ENCODE measurements at regions not wholly inside any gene's neighbourhood (a gene's known extent, or its start where the extent isn't known, plus 50 kb on each side); places are given as distances from the start of the nearest gene placed in this dataset.

GRCh38 chr17:34095106-34095505, 160.0 kb upstream of the CCL2 start:
- in situ Hi-C loops (cut with HindIII; ENCODE audit: low pct_unique_long_range_greater_than_20kb, low sequenced_read_pairs) = no loop called here
- no peak for DNase-seq (ENCODE audit: low read depth, low spot score)

- DNase-seq (ENCODE audit: low read depth, low spot score) = peak; percentile 44
- in situ Hi-C loops (cut with HindIII; ENCODE audit: low pct_unique_long_range_greater_than_20kb, low sequenced_read_pairs) = no loop called here
Measured at GRCh38 chr17:34098699-34099098, 156.4 kb upstream of the CCL2 start.

- in situ Hi-C loops (cut with HindIII; ENCODE audit: low pct_unique_long_range_greater_than_20kb, low sequenced_read_pairs) = no loop called here
- no peak for DNase-seq (ENCODE audit: low read depth, low spot score)
Measured at GRCh38 chr17:34099859-34100515, 155.1 kb upstream of the CCL2 start.

GRCh38 chr17:34107019-34107418, 148.1 kb upstream of the CCL2 start:
- in situ Hi-C loops (cut with HindIII; ENCODE audit: low pct_unique_long_range_greater_than_20kb, low sequenced_read_pairs) = no loop called here
- no peak for DNase-seq (ENCODE audit: low read depth, low spot score)

- DNase-seq (ENCODE audit: low read depth, low spot score) = no peak
- in situ Hi-C loops (cut with HindIII; ENCODE audit: low pct_unique_long_range_greater_than_20kb, low sequenced_read_pairs) = no loop called here
Measured at GRCh38 chr17:34110315-34110714, 144.8 kb upstream of the CCL2 start.

GRCh38 chr17:34113089-34113488, 142.0 kb upstream of the CCL2 start:
- DNase-seq (ENCODE audit: low read depth, low spot score) = no peak
- in situ Hi-C loops (cut with HindIII; ENCODE audit: low pct_unique_long_range_greater_than_20kb, low sequenced_read_pairs) = no loop called here

GRCh38 chr17:34114174-34114573, 140.9 kb upstream of the CCL2 start:
- in situ Hi-C loops (cut with HindIII; ENCODE audit: low pct_unique_long_range_greater_than_20kb, low sequenced_read_pairs) = no loop called here
- DNase-seq (ENCODE audit: low read depth, low spot score) = no peak

- in situ Hi-C loops (cut with HindIII; ENCODE audit: low pct_unique_long_range_greater_than_20kb, low sequenced_read_pairs) = no loop called here
- DNase-seq (ENCODE audit: low read depth, low spot score) = no peak
Measured at GRCh38 chr17:34116306-34116705, 138.8 kb upstream of the CCL2 start.

GRCh38 chr17:34117332-34117731, 137.8 kb upstream of the CCL2 start:
- no peak for DNase-seq (ENCODE audit: low read depth, low spot score)
- in situ Hi-C loops (cut with HindIII; ENCODE audit: low pct_unique_long_range_greater_than_20kb, low sequenced_read_pairs) = no loop called here

- in situ Hi-C loops (cut with HindIII; ENCODE audit: low pct_unique_long_range_greater_than_20kb, low sequenced_read_pairs) = no loop called here
- no peak for DNase-seq (ENCODE audit: low read depth, low spot score)
Measured at GRCh38 chr17:34117811-34118210, 137.3 kb upstream of the CCL2 start.

- in situ Hi-C loops (cut with HindIII; ENCODE audit: low pct_unique_long_range_greater_than_20kb, low sequenced_read_pairs) = no loop called here
- no peak for DNase-seq (ENCODE audit: low read depth, low spot score)
Measured at GRCh38 chr17:34118564-34118963, 136.5 kb upstream of the CCL2 start.

- DNase-seq (ENCODE audit: low read depth, low spot score) = no peak
- in situ Hi-C loops (cut with HindIII; ENCODE audit: low pct_unique_long_range_greater_than_20kb, low sequenced_read_pairs) = no loop called here
Measured at GRCh38 chr17:34121311-34121710, 133.8 kb upstream of the CCL2 start.

GRCh38 chr17:34122515-34122914, 132.6 kb upstream of the CCL2 start:
- no peak for DNase-seq (ENCODE audit: low read depth, low spot score)
- in situ Hi-C loops (cut with HindIII; ENCODE audit: low pct_unique_long_range_greater_than_20kb, low sequenced_read_pairs) = no loop called here

- in situ Hi-C loops (cut with HindIII; ENCODE audit: low pct_unique_long_range_greater_than_20kb, low sequenced_read_pairs) = no loop called here
- DNase-seq (ENCODE audit: low read depth, low spot score) = no peak
Measured at GRCh38 chr17:34125010-34125409, 130.1 kb upstream of the CCL2 start.

- in situ Hi-C loops (cut with HindIII; ENCODE audit: low pct_unique_long_range_greater_than_20kb, low sequenced_read_pairs) = no loop called here
- no peak for DNase-seq (ENCODE audit: low read depth, low spot score)
Measured at GRCh38 chr17:34125921-34126320, 129.2 kb upstream of the CCL2 start.

- in situ Hi-C loops (cut with HindIII; ENCODE audit: low pct_unique_long_range_greater_than_20kb, low sequenced_read_pairs) = no loop called here
- no peak for DNase-seq (ENCODE audit: low read depth, low spot score)
Measured at GRCh38 chr17:34126496-34126895, 128.6 kb upstream of the CCL2 start.

- DNase-seq (ENCODE audit: low read depth, low spot score) = no peak
- in situ Hi-C loops (cut with HindIII; ENCODE audit: low pct_unique_long_range_greater_than_20kb, low sequenced_read_pairs) = no loop called here
Measured at GRCh38 chr17:34126965-34127364, 128.1 kb upstream of the CCL2 start.

GRCh38 chr17:34130544-34130943, 124.5 kb upstream of the CCL2 start:
- no peak for DNase-seq (ENCODE audit: low read depth, low spot score)
- in situ Hi-C loops (cut with HindIII; ENCODE audit: low pct_unique_long_range_greater_than_20kb, low sequenced_read_pairs) = no loop called here

- in situ Hi-C loops (cut with HindIII; ENCODE audit: low pct_unique_long_range_greater_than_20kb, low sequenced_read_pairs) = no loop called here
- no peak for DNase-seq (ENCODE audit: low read depth, low spot score)
Measured at GRCh38 chr17:34131386-34131785, 123.7 kb upstream of the CCL2 start.

- DNase-seq (ENCODE audit: low read depth, low spot score) = no peak
Measured at GRCh38 chr17:34133350-34133749, 121.7 kb upstream of the CCL2 start.

More at GRCh38 chr17:34133350-34133749, 121.7 kb upstream of the CCL2 start:
- in situ Hi-C loops (cut with HindIII; ENCODE audit: low pct_unique_long_range_greater_than_20kb, low sequenced_read_pairs) = no loop called here
